ENCODE measurements at regions not wholly inside any gene's neighbourhood (a gene's known extent, or its start where the extent isn't known, plus 50 kb on each side); places are given as distances from the start of the nearest gene placed in this dataset.

DNA sequence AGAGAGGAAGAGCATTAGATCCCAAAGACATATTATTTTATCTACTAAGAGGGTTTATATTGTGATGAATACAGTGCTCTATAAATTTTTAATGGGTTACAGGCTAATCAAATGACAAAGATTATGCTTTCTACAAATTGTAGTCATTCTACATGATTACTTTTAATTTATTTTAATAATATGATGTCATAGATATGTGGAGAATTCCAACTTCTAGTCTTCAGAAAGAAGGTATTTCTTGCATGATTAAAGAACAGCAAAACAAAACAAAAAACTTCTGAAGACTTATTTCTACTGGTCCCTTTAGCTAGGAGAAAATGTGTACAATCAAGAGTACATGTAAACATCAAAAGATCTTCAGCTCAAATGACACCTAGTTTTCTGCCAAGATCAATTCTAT, 71.5 kb upstream of the FOXG1 start:
- TF ChIP-seq, protein P1, sequence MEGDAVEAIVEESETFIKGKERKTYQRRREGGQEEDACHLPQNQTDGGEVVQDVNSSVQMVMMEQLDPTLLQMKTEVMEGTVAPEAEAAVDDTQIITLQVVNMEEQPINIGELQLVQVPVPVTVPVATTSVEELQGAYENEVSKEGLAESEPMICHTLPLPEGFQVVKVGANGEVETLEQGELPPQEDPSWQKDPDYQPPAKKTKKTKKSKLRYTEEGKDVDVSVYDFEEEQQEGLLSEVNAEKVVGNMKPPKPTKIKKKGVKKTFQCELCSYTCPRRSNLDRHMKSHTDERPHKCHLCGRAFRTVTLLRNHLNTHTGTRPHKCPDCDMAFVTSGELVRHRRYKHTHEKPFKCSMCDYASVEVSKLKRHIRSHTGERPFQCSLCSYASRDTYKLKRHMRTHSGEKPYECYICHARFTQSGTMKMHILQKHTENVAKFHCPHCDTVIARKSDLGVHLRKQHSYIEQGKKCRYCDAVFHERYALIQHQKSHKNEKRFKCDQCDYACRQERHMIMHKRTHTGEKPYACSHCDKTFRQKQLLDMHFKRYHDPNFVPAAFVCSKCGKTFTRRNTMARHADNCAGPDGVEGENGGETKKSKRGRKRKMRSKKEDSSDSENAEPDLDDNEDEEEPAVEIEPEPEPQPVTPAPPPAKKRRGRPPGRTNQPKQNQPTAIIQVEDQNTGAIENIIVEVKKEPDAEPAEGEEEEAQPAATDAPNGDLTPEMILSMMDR (IDR thresholded peaks at IDR 0.05), result no peak
- TF ChIP-seq POLR2A (IDR thresholded peaks at IDR 0.05), result no peak

Measured in heart left ventricle (tissue), 13 donors.